A673 (cell line): ENCODE measurements at regions not wholly inside any gene's neighbourhood (a gene's known extent, or its start where the extent isn't known, plus 50 kb on each side); places are given as distances from the start of the nearest gene placed in this dataset.

Experiments used
- BruUV-seq: library from RNA; stranded (reverse); fragments of 400-500 nt; replicated peaks from 2 replicates; lab custom pipeline; 2021; lab: Mats Ljungman, UMichigan
- CTCF ChIA-PET: fragments of 300-600 bp; sonication (Branson Sonifier 250); formaldehyde crosslinking; loops from one replicate; lab custom pipeline; 2022; ENCODE audit warnings: antibody characterized with exemption; lab: Charles Lee
- POLR2A ChIA-PET: fragments of 300-600 bp; sonication (Branson Sonifier 250); formaldehyde crosslinking; loops from one replicate; lab custom pipeline; 2022; ENCODE audit warnings: antibody characterized with exemption; ENCODE audit not compliant: low non-redundant PET; lab: Charles Lee
- DNase-seq: peaks from one replicate; pipeline ENCODE4 v3.0.0-alpha.2; 2015; ENCODE audit warnings: low spot score
- H3K27ac ChIP-seq: fragments of 200-600 bp; sonication (generic); 2 replicates; pipeline ENCODE4 v1.5.1; 2016; ENCODE audit warnings: mixed run types, low read depth, mild to moderate bottlenecking, mixed read lengths, antibody characterized with exemption, low read length; ENCODE audit not compliant: poor library complexity, severe bottlenecking
- H3K27me3 ChIP-seq: fragments of 200-600 bp; sonication (generic); replicated peaks from 2 replicates; pipeline ENCODE4 v1.6.1; 2017; ENCODE audit warnings: mixed run types, low read depth, mild to moderate bottlenecking, mixed read lengths, antibody characterized with exemption, low read length; ENCODE audit not compliant: insufficient read depth, poor library complexity
- H3K36me3 ChIP-seq: fragments of 200-600 bp; sonication (generic); 2 replicates; pipeline ENCODE4 v1.6.1; 2016; ENCODE audit warnings: mixed run types, mild to moderate bottlenecking, mixed read lengths, antibody characterized with exemption, low read length; ENCODE audit not compliant: insufficient read depth, poor library complexity, severe bottlenecking
- H3K4me1 ChIP-seq: fragments of 200-600 bp; sonication (generic); 2 replicates; pipeline ENCODE4 v1.6.1; 2017; ENCODE audit warnings: mixed run types, mild to moderate bottlenecking, mixed read lengths, antibody characterized with exemption, low read length; ENCODE audit not compliant: insufficient read depth, poor library complexity, severe bottlenecking
- H3K4me3 ChIP-seq: fragments of 200-600 bp; sonication (generic); 2 replicates; pipeline ENCODE4 v1.5.1; 2016; ENCODE audit warnings: low read depth, mixed run types, mild to moderate bottlenecking, mixed read lengths, low read length; ENCODE audit not compliant: poor library complexity, severe bottlenecking
- H3K9me3 ChIP-seq: fragments of 200-600 bp; sonication (generic); 2 replicates; pipeline ENCODE4 v1.6.1; 2016; ENCODE audit warnings: mixed run types, low read depth, mild to moderate bottlenecking, mixed read lengths, antibody characterized with exemption, low read length; ENCODE audit not compliant: poor library complexity, severe bottlenecking
- CTCF ChIP-seq: fragments of 300-800, 200-600 bp; sonication (generic); conservative IDR thresholded peaks from 2 replicates; pipeline ENCODE4 v1.5.1; 2017; ENCODE audit warnings: low read depth, mild to moderate bottlenecking, antibody characterized with exemption, low read length, moderate library complexity, mixed read lengths
- EZH2 ChIP-seq: fragments of 200-600 bp; sonication (generic); IDR thresholded peaks from 2 replicates; pipeline ENCODE4 v1.6.1; 2017; ENCODE audit warnings: borderline replicate concordance, low read depth, mild to moderate bottlenecking, mixed read lengths, antibody characterized with exemption, low read length; ENCODE audit not compliant: poor library complexity, severe bottlenecking
- intact Hi-C: fragments of 100-400 bp; cut with micrococcal nuclease; formaldehyde crosslinking; loops from one replicate; pipeline ENCODE4 v1.10.0; 2022; ENCODE audit not compliant: unreplicated experiment

- DNase-seq, result peak; percentile 82
- ChIA-PET CTCF (interaction anchor here (0.8 kb wide), 1 partner anchor 12 kb away, joined by 3 read pairs; no protein-coding TSS in a partner anchor), POLR2A (interaction anchor here (0.7 kb wide), 1 partner anchor 355 kb away, joined by 6 read pairs; no protein-coding TSS in a partner anchor)
- TF ChIP-seq EZH2, result no peak
- no peak for TF ChIP-seq CTCF
- Histone ChIP-seq H3K9me3 (no peaks in the 10 kb centered on the region), H3K4me3 (peak overlapping the region; percentile 1), H3K4me1 (peaks cover 46% of the 10 kb centered on the region), H3K36me3 (no peaks in the 10 kb centered on the region), H3K27ac (peak overlapping the region; percentile 92), H3K27me3 (no peaks in the 10 kb centered on the region)
- BruUV-seq, result TSS peak; percentile 65
- intact Hi-C loops, result no loop called here
These were observed 60.7 kb upstream of the ATP5PO start for GRCh38 chr21:33976082-33977016.

- Histone ChIP-seq H3K9me3 (no peaks in the 10 kb centered on the region), H3K4me1 (peaks cover 47% of the 10 kb centered on the region), H3K36me3 (no peaks in the 10 kb centered on the region), H3K27me3 (no peaks in the 10 kb centered on the region), H3K4me3 (no peak overlapping the region), H3K27ac (peak overlapping the region; percentile 92)
- no peak for TF ChIP-seq CTCF
- TF ChIP-seq EZH2, result no peak
- ChIA-PET CTCF (interaction anchor here (0.8 kb wide), 1 partner anchor 13 kb away, joined by 3 read pairs; no protein-coding TSS in a partner anchor), POLR2A (no interaction called here)
- no peak for DNase-seq
- BruUV-seq, result no TSS peak
- intact Hi-C loops, result no loop called here
These were observed 60.0 kb upstream of the ATP5PO start for GRCh38 chr21:33975548-33976081.

- no peak for TF ChIP-seq CTCF
- H3K4me1 ChIP-seq, result peaks cover 50% of the 10 kb centered on the region
- no peak for DNase-seq
- intact Hi-C loops, result no loop called here
- BruUV-seq, result no TSS peak
- H3K9me3 ChIP-seq, result no peaks in the 10 kb centered on the region
- CTCF ChIA-PET, result no interaction called here
- POLR2A ChIA-PET, result no interaction called here
- no peak overlapping the region for H3K4me3 ChIP-seq
- H3K27me3 ChIP-seq, result no peaks in the 10 kb centered on the region
- H3K36me3 ChIP-seq, result no peaks in the 10 kb centered on the region
- H3K27ac ChIP-seq, result peak overlapping the region; percentile 92
These were observed 59.2 kb upstream of the ATP5PO start for GRCh38 chr21:33974513-33975468.
